ENCODE measurements at regions not wholly inside any gene's neighbourhood (a gene's known extent, or its start where the extent isn't known, plus 50 kb on each side); places are given as distances from the start of the nearest gene placed in this dataset.

- no CpG with 5 or more reads among the region's 2 CpGs for WGBS, 2 experiments (ENCODE audit: extremely low coverage in 2 of 2, insufficient read length in 1 of 2)
- Histone ChIP-seq H3K4me2 (ENCODE audit: low read depth, low read length) (no peak overlapping the region), H2BK15ac (ENCODE audit: low read depth, low read length) (no peak overlapping the region), H4K8ac (ENCODE audit: low read depth in 2 of 2, low read length in 2 of 2) (no peak overlapping the region), H3K9me3 (ENCODE audit: control insufficient read depth, insufficient read depth, low read length) (no peaks in the 10 kb centered on the region), H3K23ac (ENCODE audit: low read depth, low read length) (no peak overlapping the region), H2AFZ (replicated peaks; ENCODE audit: low read length, poor library complexity) (no peak overlapping the region), H4K5ac (ENCODE audit: low read depth, low read length) (no peak overlapping the region), H3K9me1 (ENCODE audit: insufficient read depth, low read length) (no peaks in the 10 kb centered on the region), H3K9ac (ENCODE audit: low read depth, low read length) (no peak overlapping the region), H2BK20ac (ENCODE audit: low read depth, low read length) (no peak overlapping the region), H3K14ac (replicated peaks; ENCODE audit: low read depth, low read length) (no peak overlapping the region), H4K20me1 (ENCODE audit: insufficient read depth, low read length) (no peaks in the 10 kb centered on the region), H3K56ac (ENCODE audit: extremely low read depth, insufficient read depth, low read length) (no peak overlapping the region), H3K4me3 (ENCODE audit: insufficient read depth, low read depth, low read length) (no peak overlapping the region), H3K27me3 (ENCODE audit: control insufficient read depth, insufficient read depth, low read length) (no peaks in the 10 kb centered on the region), H3K27ac (ENCODE audit: insufficient read depth, low read length) (no peak overlapping the region), H3K36me3 (ENCODE audit: control insufficient read depth, insufficient read depth, low read length) (no peaks in the 10 kb centered on the region), H2BK120ac (ENCODE audit: low read depth, low read length) (no peak overlapping the region), H3K4me1 (ENCODE audit: control insufficient read depth, insufficient read depth, low read length) (no peaks in the 10 kb centered on the region), H2AK5ac (ENCODE audit: low read depth, low read length) (no peak overlapping the region), H2BK5ac (ENCODE audit: low read depth, low read length, poor library complexity, severe bottlenecking) (no peak overlapping the region), H3K4ac (ENCODE audit: low read depth, low read length) (no peak overlapping the region), H3K18ac (ENCODE audit: low read depth, low read length) (no peak overlapping the region), H2AK9ac (replicated peaks; ENCODE audit: low read depth, low read length, poor library complexity) (no peak overlapping the region), H4K91ac (ENCODE audit: insufficient read depth, low read depth, low read length) (no peak overlapping the region), H3K79me1 (ENCODE audit: low read depth in 1 of 2, low read length in 2 of 2) (no peaks in the 10 kb centered on the region)
- no TSS peak for BruUV-seq (replicated peaks)
- ATAC-seq (ENCODE audit: low read depth) (no peak), DNase-seq (peak; percentile 5)
- intact Hi-C loops (cut with micrococcal nuclease) = no loop called here
- POLR2A ChIA-PET (ENCODE audit: unreplicated experiment) = no interaction called here
- dilution Hi-C loops (cut with HindIII; ENCODE audit: low sequenced_read_pairs, unreplicated experiment) = no loop called here
- no peak for TF ChIP-seq CEBPB (IDR thresholded peaks at IDR 0.05; ENCODE audit: low read depth, low read length)
- no peak for TF ChIP-seq RCOR1 (IDR thresholded peaks at IDR 0.05; ENCODE audit: insufficient replicate concordance, low read length)
- no peak for TF ChIP-seq CHD1 (IDR thresholded peaks at IDR 0.05; ENCODE audit: low read depth, low read length)
- TF ChIP-seq USF2 (IDR thresholded peaks at IDR 0.05; ENCODE audit: low read depth, low read length) = no peak
- CTCF ChIA-PET = no interaction called here
- in situ Hi-C loops (cut with MboI; ENCODE audit: low sequenced_read_pairs) = no loop called here
These were observed 1514.7 kb upstream of the MIR17HG start for GRCh38 chr13:89832827-89833226.

All from IMR-90 (cell line).